H1 (cell line): ENCODE measurements at regions not wholly inside any gene's neighbourhood (a gene's known extent, or its start where the extent isn't known, plus 50 kb on each side); places are given as distances from the start of the nearest gene placed in this dataset.

Experiments
- BRCA1 ChIP-seq: IDR thresholded peaks from 2 replicates; pipeline ENCODE4 v1.6.1; 2012; ENCODE audit warnings: low read depth, low read length, improper control_type of control experiment
- CREB1 ChIP-seq: IDR thresholded peaks from 2 replicates; pipeline ENCODE4 v1.6.1; 2012; ENCODE audit warnings: inconsistent platforms
- EP300 ChIP-seq, 2 experiments: IDR thresholded peaks; 1 replicate in 1 of 2; 2 replicates in 1 of 2; pipeline ENCODE4 v1.6.1; 2011 to 2012; ENCODE audit warnings: low read depth in 2 of 2, low read length in 2 of 2, mild to moderate bottlenecking in 2 of 2, borderline replicate concordance in 1 of 2, inconsistent platforms in 1 of 2, moderate library complexity in 1 of 2
- GTF2F1 ChIP-seq: IDR thresholded peaks from 2 replicates; pipeline ENCODE4 v1.6.1; 2012; ENCODE audit warnings: low read depth, low read length, improper control_type of control experiment, borderline replicate concordance
- SP4 ChIP-seq: IDR thresholded peaks from 2 replicates; pipeline ENCODE4 v1.6.1; 2012; ENCODE audit warnings: low read length, inconsistent platforms
- TF ChIP-seq, protein P1 (sequence below), 3 experiments: IDR thresholded peaks; 1 replicate in 2 of 3; 2 replicates in 1 of 3; pipeline versions ENCODE4 v1.5.1 to v1.6.1; 2011; ENCODE audit warnings: low read length in 3 of 3, mild to moderate bottlenecking in 3 of 3, inconsistent platforms in 2 of 3, low read depth in 1 of 3, moderate library complexity in 1 of 3; ENCODE audit not compliant: insufficient read depth in 1 of 3; ENCODE audit errors: control extremely low read depth in 1 of 3
- TF ChIP-seq, protein P2 (sequence below): IDR thresholded peaks from 2 replicates; pipeline ENCODE4 v1.6.1; 2012; ENCODE audit warnings: inconsistent platforms

GRCh38 chr7:15891151-15891881 lies 204.8 kb upstream of the MEOX2 start:
- TF ChIP-seq, protein P1, sequence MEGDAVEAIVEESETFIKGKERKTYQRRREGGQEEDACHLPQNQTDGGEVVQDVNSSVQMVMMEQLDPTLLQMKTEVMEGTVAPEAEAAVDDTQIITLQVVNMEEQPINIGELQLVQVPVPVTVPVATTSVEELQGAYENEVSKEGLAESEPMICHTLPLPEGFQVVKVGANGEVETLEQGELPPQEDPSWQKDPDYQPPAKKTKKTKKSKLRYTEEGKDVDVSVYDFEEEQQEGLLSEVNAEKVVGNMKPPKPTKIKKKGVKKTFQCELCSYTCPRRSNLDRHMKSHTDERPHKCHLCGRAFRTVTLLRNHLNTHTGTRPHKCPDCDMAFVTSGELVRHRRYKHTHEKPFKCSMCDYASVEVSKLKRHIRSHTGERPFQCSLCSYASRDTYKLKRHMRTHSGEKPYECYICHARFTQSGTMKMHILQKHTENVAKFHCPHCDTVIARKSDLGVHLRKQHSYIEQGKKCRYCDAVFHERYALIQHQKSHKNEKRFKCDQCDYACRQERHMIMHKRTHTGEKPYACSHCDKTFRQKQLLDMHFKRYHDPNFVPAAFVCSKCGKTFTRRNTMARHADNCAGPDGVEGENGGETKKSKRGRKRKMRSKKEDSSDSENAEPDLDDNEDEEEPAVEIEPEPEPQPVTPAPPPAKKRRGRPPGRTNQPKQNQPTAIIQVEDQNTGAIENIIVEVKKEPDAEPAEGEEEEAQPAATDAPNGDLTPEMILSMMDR (IDR thresholded peaks at IDR 0.05; ENCODE audit: control extremely low read depth in 1 of 3, insufficient read depth in 1 of 3, low read depth in 1 of 3, low read length in 3 of 3): no peak
- TF ChIP-seq SP4: no peak
- no peak for TF ChIP-seq CREB1
- TF ChIP-seq, protein P2, sequence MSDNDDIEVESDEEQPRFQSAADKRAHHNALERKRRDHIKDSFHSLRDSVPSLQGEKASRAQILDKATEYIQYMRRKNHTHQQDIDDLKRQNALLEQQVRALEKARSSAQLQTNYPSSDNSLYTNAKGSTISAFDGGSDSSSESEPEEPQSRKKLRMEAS: no peak
- no peak for TF ChIP-seq GTF2F1
- TF ChIP-seq BRCA1: no peak
- TF ChIP-seq EP300 (IDR thresholded peaks at IDR 0.05; ENCODE audit: borderline replicate concordance in 1 of 2, low read depth in 2 of 2, low read length in 2 of 2): no peak
